ENCODE measurements at regions not wholly inside any gene's neighbourhood (a gene's known extent, or its start where the extent isn't known, plus 50 kb on each side); places are given as distances from the start of the nearest gene placed in this dataset.

- Histone ChIP-seq H3K27me3 (ENCODE audit: control insufficient read depth in 1 of 2, insufficient read depth in 2 of 2, low read length in 1 of 2) (no peaks in the 10 kb centered on the region), H3K4me1 (ENCODE audit: control insufficient read depth in 1 of 2, insufficient read depth in 2 of 2, low read length in 2 of 2) (no peaks in the 10 kb centered on the region), H3K27ac (ENCODE audit: low read depth in 1 of 2, low read length in 2 of 2) (no peak overlapping the region), H3K36me3 (ENCODE audit: control insufficient read depth in 1 of 2, insufficient read depth in 2 of 2, low read length in 1 of 2) (no peaks in the 10 kb centered on the region), H3K9me3 (ENCODE audit: control insufficient read depth, low read length) (no peaks in the 10 kb centered on the region), H3K4me3 (ENCODE audit: low read length in 2 of 2) (no peak overlapping the region)
- intact Hi-C loops (cut with DNase I), result no loop called here
- no peak for DNase-seq
- 40 to 41% methylated on average over 2 of the region's 2 CpGs for WGBS, 2 donors
- ATAC-seq (ENCODE audit: low FRiP score), result no peak
These were observed 268.9 kb downstream of the ZNF608 start for GRCh38 chr5:124477577-124477976.

GRCh38 chr5:124477062-124477461 lies 269.4 kb downstream of the ZNF608 start:
- Histone ChIP-seq H3K9me3 (ENCODE audit: control insufficient read depth, low read length) (no peaks in the 10 kb centered on the region), H3K27me3 (ENCODE audit: control insufficient read depth in 1 of 2, insufficient read depth in 2 of 2, low read length in 1 of 2) (no peaks in the 10 kb centered on the region), H3K36me3 (ENCODE audit: control insufficient read depth in 1 of 2, insufficient read depth in 2 of 2, low read length in 1 of 2) (no peaks in the 10 kb centered on the region), H3K4me1 (ENCODE audit: control insufficient read depth in 1 of 2, insufficient read depth in 2 of 2, low read length in 2 of 2) (no peaks in the 10 kb centered on the region), H3K27ac (ENCODE audit: low read depth in 1 of 2, low read length in 2 of 2) (no peak overlapping the region), H3K4me3 (ENCODE audit: low read length in 2 of 2) (no peak overlapping the region)
- ATAC-seq (ENCODE audit: low FRiP score) (no peak), DNase-seq (no peak)
- intact Hi-C loops (cut with DNase I), result no loop called here
- WGBS, 2 donors, result 96 to 100% methylated on average over 1 of the region's 1 CpG

GRCh38 chr5:124474528-124475215 lies 271.8 kb downstream of the ZNF608 start:
- ATAC-seq (ENCODE audit: low FRiP score) (no peak), DNase-seq (no peak)
- no peaks in the 10 kb centered on the region for H3K27me3 ChIP-seq (ENCODE audit: control insufficient read depth in 1 of 2, insufficient read depth in 2 of 2, low read length in 1 of 2)
- H3K9me3 ChIP-seq (ENCODE audit: control insufficient read depth, low read length), result no peaks in the 10 kb centered on the region
- H3K4me1 ChIP-seq (ENCODE audit: control insufficient read depth in 1 of 2, insufficient read depth in 2 of 2, low read length in 2 of 2), result no peaks in the 10 kb centered on the region
- intact Hi-C loops (cut with DNase I), result no loop called here
- no peaks in the 10 kb centered on the region for H3K36me3 ChIP-seq (ENCODE audit: control insufficient read depth in 1 of 2, insufficient read depth in 2 of 2, low read length in 1 of 2)
- H3K27ac ChIP-seq (ENCODE audit: low read depth in 1 of 2, low read length in 2 of 2), result no peak overlapping the region
- no peak overlapping the region for H3K4me3 ChIP-seq (ENCODE audit: low read length in 2 of 2)
- WGBS, 2 donors, result 70 to 75% methylated on average over 3 of the region's 3 CpGs

- H3K9me3 ChIP-seq (ENCODE audit: control insufficient read depth, low read length), result no peaks in the 10 kb centered on the region
- H3K27ac ChIP-seq (ENCODE audit: low read depth in 1 of 2, low read length in 2 of 2), result no peak overlapping the region
- intact Hi-C loops (cut with DNase I), result no loop called here
These were observed 277.6 kb downstream of the ZNF608 start for GRCh38 chr5:124468671-124469411.

GRCh38 chr5:124467745-124468144 lies 278.7 kb downstream of the ZNF608 start:
- Histone ChIP-seq H3K27me3 (ENCODE audit: control insufficient read depth in 1 of 2, insufficient read depth in 2 of 2, low read length in 1 of 2) (no peaks in the 10 kb centered on the region), H3K4me3 (ENCODE audit: low read length in 2 of 2) (no peak overlapping the region), H3K9me3 (ENCODE audit: control insufficient read depth, low read length) (no peaks in the 10 kb centered on the region), H3K4me1 (ENCODE audit: control insufficient read depth in 1 of 2, insufficient read depth in 2 of 2, low read length in 2 of 2) (peaks cover 1 to 4% of the 10 kb centered on the region in 2 donors), H3K36me3 (ENCODE audit: control insufficient read depth in 1 of 2, insufficient read depth in 2 of 2, low read length in 1 of 2) (no peaks in the 10 kb centered on the region), H3K27ac (ENCODE audit: low read depth in 1 of 2, low read length in 2 of 2) (no peak overlapping the region)
- intact Hi-C loops (cut with DNase I), result no loop called here
- 97 to 100% methylated on average over 1 of the region's 1 CpG for WGBS, 2 donors
- ATAC-seq (ENCODE audit: low FRiP score) (no peak), DNase-seq (no peak)

More at GRCh38 chr5:124468671-124469411, 277.6 kb downstream of the ZNF608 start:
- H3K27me3 ChIP-seq (ENCODE audit: control insufficient read depth in 1 of 2, insufficient read depth in 2 of 2, low read length in 1 of 2), result no peaks in the 10 kb centered on the region
- H3K4me1 ChIP-seq (ENCODE audit: control insufficient read depth in 1 of 2, insufficient read depth in 2 of 2, low read length in 2 of 2), result peaks cover 0 to 2% of the 10 kb centered on the region in 2 donors
- H3K36me3 ChIP-seq (ENCODE audit: control insufficient read depth in 1 of 2, insufficient read depth in 2 of 2, low read length in 1 of 2), result no peaks in the 10 kb centered on the region
- WGBS, 2 donors, result 74 to 85% methylated on average over 5 of the region's 5 CpGs
- H3K4me3 ChIP-seq (ENCODE audit: low read length in 2 of 2), result no peak overlapping the region
- no peak for DNase-seq
- no peak for ATAC-seq (ENCODE audit: low FRiP score)

- H3K4me1 ChIP-seq (ENCODE audit: control insufficient read depth in 1 of 2, insufficient read depth in 2 of 2, low read length in 2 of 2), result peaks cover 1 to 5% of the 10 kb centered on the region in 2 donors
- no peaks in the 10 kb centered on the region for H3K36me3 ChIP-seq (ENCODE audit: control insufficient read depth in 1 of 2, insufficient read depth in 2 of 2, low read length in 1 of 2)
- no peak overlapping the region for H3K4me3 ChIP-seq (ENCODE audit: low read length in 2 of 2)
- no peak overlapping the region for H3K27ac ChIP-seq (ENCODE audit: low read depth in 1 of 2, low read length in 2 of 2)
- 78 to 80% methylated on average over 4 of the region's 4 CpGs for WGBS, 2 donors
- no peak for ATAC-seq (ENCODE audit: low FRiP score)
- DNase-seq, result no peak
- intact Hi-C loops (cut with DNase I), result no loop called here
- no peaks in the 10 kb centered on the region for H3K27me3 ChIP-seq (ENCODE audit: control insufficient read depth in 1 of 2, insufficient read depth in 2 of 2, low read length in 1 of 2)
- no peaks in the 10 kb centered on the region for H3K9me3 ChIP-seq (ENCODE audit: control insufficient read depth, low read length)
These were observed 280.4 kb downstream of the ZNF608 start for GRCh38 chr5:124466011-124466410.

GRCh38 chr5:124463851-124464250 lies 282.6 kb downstream of the ZNF608 start:
- intact Hi-C loops (cut with DNase I), result no loop called here
- H3K36me3 ChIP-seq (ENCODE audit: control insufficient read depth in 1 of 2, insufficient read depth in 2 of 2, low read length in 1 of 2), result no peaks in the 10 kb centered on the region
- ATAC-seq (ENCODE audit: low FRiP score) (no peak), DNase-seq (no peak)
- no peak overlapping the region for H3K27ac ChIP-seq (ENCODE audit: low read depth in 1 of 2, low read length in 2 of 2)
- no peak overlapping the region for H3K4me3 ChIP-seq (ENCODE audit: low read length in 2 of 2)
- no peaks in the 10 kb centered on the region for H3K9me3 ChIP-seq (ENCODE audit: control insufficient read depth, low read length)
- H3K4me1 ChIP-seq (ENCODE audit: control insufficient read depth in 1 of 2, insufficient read depth in 2 of 2, low read length in 2 of 2), result peaks cover 1 to 5% of the 10 kb centered on the region in 2 donors
- WGBS, 2 donors, result 35 to 36% methylated on average over 3 of the region's 3 CpGs
- no peaks in the 10 kb centered on the region for H3K27me3 ChIP-seq (ENCODE audit: control insufficient read depth in 1 of 2, insufficient read depth in 2 of 2, low read length in 1 of 2)

- Histone ChIP-seq H3K9me3 (ENCODE audit: control insufficient read depth, low read length) (no peaks in the 10 kb centered on the region), H3K27ac (ENCODE audit: low read depth in 1 of 2, low read length in 2 of 2) (no peak overlapping the region), H3K36me3 (ENCODE audit: control insufficient read depth in 1 of 2, insufficient read depth in 2 of 2, low read length in 1 of 2) (no peaks in the 10 kb centered on the region), H3K4me1 (ENCODE audit: control insufficient read depth in 1 of 2, insufficient read depth in 2 of 2, low read length in 2 of 2) (peaks cover 1 to 5% of the 10 kb centered on the region in 2 donors), H3K4me3 (ENCODE audit: low read length in 2 of 2) (no peak overlapping the region), H3K27me3 (ENCODE audit: control insufficient read depth in 1 of 2, insufficient read depth in 2 of 2, low read length in 1 of 2) (no peaks in the 10 kb centered on the region)
- DNase-seq, result no peak
- WGBS, 2 donors, result 88% methylated on average over 4 of the region's 4 CpGs
- ATAC-seq (ENCODE audit: low FRiP score), result no peak
- intact Hi-C loops (cut with DNase I), result no loop called here
These were observed 283.7 kb downstream of the ZNF608 start for GRCh38 chr5:124462751-124463150.

- ATAC-seq (ENCODE audit: low FRiP score) (no peak), DNase-seq (no peak)
- Histone ChIP-seq H3K4me1 (ENCODE audit: control insufficient read depth in 1 of 2, insufficient read depth in 2 of 2, low read length in 2 of 2) (peaks cover 1 to 5% of the 10 kb centered on the region in 2 donors), H3K4me3 (ENCODE audit: low read length in 2 of 2) (no peak overlapping the region), H3K27me3 (ENCODE audit: control insufficient read depth in 1 of 2, insufficient read depth in 2 of 2, low read length in 1 of 2) (no peaks in the 10 kb centered on the region), H3K27ac (ENCODE audit: low read depth in 1 of 2, low read length in 2 of 2) (no peak overlapping the region), H3K36me3 (ENCODE audit: control insufficient read depth in 1 of 2, insufficient read depth in 2 of 2, low read length in 1 of 2) (no peaks in the 10 kb centered on the region), H3K9me3 (ENCODE audit: control insufficient read depth, low read length) (no peaks in the 10 kb centered on the region)
- intact Hi-C loops (cut with DNase I), result no loop called here
- WGBS, 2 donors, result 91% methylated on average over 5 of the region's 5 CpGs
These were observed 284.5 kb downstream of the ZNF608 start for GRCh38 chr5:124461941-124462340.
